ENCODE measurements at regions not wholly inside any gene's neighbourhood (a gene's known extent, or its start where the extent isn't known, plus 50 kb on each side); places are given as distances from the start of the nearest gene placed in this dataset.

GRCh38 chr6:141724731-141725130 is 408.0 kb upstream of the GJE1 start:
- TF ChIP-seq CTCF (IDR thresholded peaks at IDR 0.05) (no peak), POLR2A (IDR thresholded peaks at IDR 0.05) (no peak), POLR2AphosphoS5 (IDR thresholded peaks at IDR 0.05) (no peak)
